Activated naive CD8-positive, alpha-beta T cell treated with anti-CD3 and anti-CD28 coated beads, Interleukin-2, amount 50 U/mL, for 24 hours (primary cell): ENCODE measurements at regions not wholly inside any gene's neighbourhood (a gene's known extent, or its start where the extent isn't known, plus 50 kb on each side); places are given as distances from the start of the nearest gene placed in this dataset.

Experiments used
- ATAC-seq: fragments of 150-1000 bp; cut with Tn5 transposase; one replicate; pipeline ENCODE4 v1.10.0; 2021
- DNase-seq: peaks from one replicate; pipeline ENCODE4 v3.0.0; 2021
- H3K27ac Mint-ChIP-seq: one replicate; pipeline ENCODE4 v1.8.0; 2021; ENCODE audit warnings: mild to moderate bottlenecking, mixed read lengths
- H3K27me3 Mint-ChIP-seq: one replicate; pipeline ENCODE4 v1.8.0; 2021; ENCODE audit warnings: mixed read lengths
- H3K36me3 Mint-ChIP-seq: one replicate; pipeline ENCODE4 v1.8.0; 2021; ENCODE audit warnings: low read depth, mixed read lengths
- H3K4me1 Mint-ChIP-seq: one replicate; pipeline ENCODE4 v1.8.0; 2021; ENCODE audit warnings: mixed read lengths
- H3K4me3 Mint-ChIP-seq: one replicate; pipeline ENCODE4 v1.8.0; 2021; ENCODE audit warnings: mild to moderate bottlenecking, moderate library complexity, mixed read lengths
- H3K9me3 Mint-ChIP-seq: one replicate; pipeline ENCODE4 v1.8.0; 2021; ENCODE audit warnings: mixed read lengths

- no peak for ATAC-seq
- no peak overlapping the region for H3K27ac Mint-ChIP-seq
- no peaks in the 10 kb centered on the region for H3K4me1 Mint-ChIP-seq
- H3K36me3 Mint-ChIP-seq: no peaks in the 10 kb centered on the region
- DNase-seq: no peak
- no peaks in the 10 kb centered on the region for H3K27me3 Mint-ChIP-seq
- H3K9me3 Mint-ChIP-seq: peaks cover 15% of the 10 kb centered on the region
- no peak overlapping the region for H3K4me3 Mint-ChIP-seq
Measured at GRCh38 chr4:187232796-187233195, 509.1 kb upstream of the FAT1 start.

GRCh38 chr4:187235456-187236170 is 512.0 kb upstream of the FAT1 start:
- H3K4me3 Mint-ChIP-seq: no peak overlapping the region
- no peaks in the 10 kb centered on the region for H3K27me3 Mint-ChIP-seq
- H3K36me3 Mint-ChIP-seq: no peaks in the 10 kb centered on the region
- no peak for DNase-seq
- H3K27ac Mint-ChIP-seq: no peak overlapping the region
- peaks cover 7% of the 10 kb centered on the region for H3K9me3 Mint-ChIP-seq
- H3K4me1 Mint-ChIP-seq: no peaks in the 10 kb centered on the region
- no peak for ATAC-seq

GRCh38 chr4:187236209-187236890 is 512.7 kb upstream of the FAT1 start:
- DNase-seq: no peak
- Mint-ChIP-seq H3K36me3 (no peaks in the 10 kb centered on the region), H3K27ac (no peak overlapping the region)

GRCh38 chr4:187238646-187239045 is 515.0 kb upstream of the FAT1 start:
- DNase-seq (no peak), ATAC-seq (no peak)
- Mint-ChIP-seq H3K27me3 (no peaks in the 10 kb centered on the region), H3K9me3 (peaks cover 11% of the 10 kb centered on the region), H3K4me1 (no peaks in the 10 kb centered on the region), H3K27ac (no peak overlapping the region), H3K36me3 (no peaks in the 10 kb centered on the region), H3K4me3 (no peak overlapping the region)

More at GRCh38 chr4:187236209-187236890, 512.7 kb upstream of the FAT1 start:
- H3K9me3 Mint-ChIP-seq: peaks cover 7% of the 10 kb centered on the region
- no peaks in the 10 kb centered on the region for H3K27me3 Mint-ChIP-seq
- H3K4me1 Mint-ChIP-seq: no peaks in the 10 kb centered on the region
- ATAC-seq: no peak
- no peak overlapping the region for H3K4me3 Mint-ChIP-seq

- Mint-ChIP-seq H3K36me3 (no peaks in the 10 kb centered on the region), H3K9me3 (peaks cover 14% of the 10 kb centered on the region), H3K27ac (no peak overlapping the region), H3K27me3 (no peaks in the 10 kb centered on the region), H3K4me3 (no peak overlapping the region), H3K4me1 (no peaks in the 10 kb centered on the region)
- no peak for ATAC-seq
- no peak for DNase-seq
Measured at GRCh38 chr4:187251896-187252295, 528.2 kb upstream of the FAT1 start.

- Mint-ChIP-seq H3K4me3 (no peak overlapping the region), H3K4me1 (no peaks in the 10 kb centered on the region)
- no peak for ATAC-seq
Measured at GRCh38 chr4:187256897-187257296, 533.2 kb upstream of the FAT1 start.

GRCh38 chr4:187258651-187259401 is 535.2 kb upstream of the FAT1 start:
- H3K36me3 Mint-ChIP-seq: no peaks in the 10 kb centered on the region
- H3K27me3 Mint-ChIP-seq: no peaks in the 10 kb centered on the region
- no peak overlapping the region for H3K4me3 Mint-ChIP-seq
- DNase-seq (no peak), ATAC-seq (no peak)
- peaks cover 15% of the 10 kb centered on the region for H3K9me3 Mint-ChIP-seq
- no peak overlapping the region for H3K27ac Mint-ChIP-seq
- H3K4me1 Mint-ChIP-seq: no peaks in the 10 kb centered on the region

More at GRCh38 chr4:187256897-187257296, 533.2 kb upstream of the FAT1 start:
- no peaks in the 10 kb centered on the region for H3K36me3 Mint-ChIP-seq
- no peaks in the 10 kb centered on the region for H3K27me3 Mint-ChIP-seq
- no peak for DNase-seq
- peaks cover 20% of the 10 kb centered on the region for H3K9me3 Mint-ChIP-seq
- H3K27ac Mint-ChIP-seq: no peak overlapping the region

GRCh38 chr4:187268940-187269339 is 545.3 kb upstream of the FAT1 start:
- DNase-seq (no peak), ATAC-seq (no peak)
- Mint-ChIP-seq H3K9me3 (peaks cover 5% of the 10 kb centered on the region), H3K36me3 (no peaks in the 10 kb centered on the region), H3K4me3 (no peak overlapping the region), H3K4me1 (no peaks in the 10 kb centered on the region), H3K27me3 (no peaks in the 10 kb centered on the region), H3K27ac (no peak overlapping the region)

GRCh38 chr4:187270154-187270553 is 546.5 kb upstream of the FAT1 start:
- Mint-ChIP-seq H3K27ac (no peak overlapping the region), H3K4me3 (no peak overlapping the region), H3K36me3 (no peaks in the 10 kb centered on the region), H3K27me3 (no peaks in the 10 kb centered on the region), H3K9me3 (peaks cover 5% of the 10 kb centered on the region), H3K4me1 (no peaks in the 10 kb centered on the region)
- DNase-seq (no peak), ATAC-seq (no peak)

GRCh38 chr4:187271848-187272247 is 548.2 kb upstream of the FAT1 start:
- ATAC-seq: no peak
- Mint-ChIP-seq H3K4me3 (no peak overlapping the region), H3K4me1 (no peaks in the 10 kb centered on the region), H3K36me3 (no peaks in the 10 kb centered on the region), H3K27ac (no peak overlapping the region), H3K9me3 (no peaks in the 10 kb centered on the region), H3K27me3 (no peaks in the 10 kb centered on the region)
- no peak for DNase-seq

- Mint-ChIP-seq H3K27ac (no peak overlapping the region), H3K27me3 (no peaks in the 10 kb centered on the region), H3K4me1 (no peaks in the 10 kb centered on the region), H3K4me3 (no peak overlapping the region), H3K36me3 (no peaks in the 10 kb centered on the region), H3K9me3 (peaks cover 8% of the 10 kb centered on the region)
- ATAC-seq (no peak), DNase-seq (no peak)
Measured at GRCh38 chr4:187274153-187274552, 550.5 kb upstream of the FAT1 start.

- H3K9me3 Mint-ChIP-seq: peaks cover 13% of the 10 kb centered on the region
- H3K36me3 Mint-ChIP-seq: no peaks in the 10 kb centered on the region
- DNase-seq: no peak
Measured at GRCh38 chr4:187276736-187277408, 553.2 kb upstream of the FAT1 start.

GRCh38 chr4:187283201-187283955 is 559.7 kb upstream of the FAT1 start:
- Mint-ChIP-seq H3K4me1 (no peaks in the 10 kb centered on the region), H3K9me3 (peaks cover 23% of the 10 kb centered on the region), H3K27ac (no peak overlapping the region), H3K36me3 (no peaks in the 10 kb centered on the region), H3K4me3 (no peak overlapping the region), H3K27me3 (no peaks in the 10 kb centered on the region)
- ATAC-seq: no peak
- no peak for DNase-seq

More at GRCh38 chr4:187276736-187277408, 553.2 kb upstream of the FAT1 start:
- Mint-ChIP-seq H3K4me1 (no peaks in the 10 kb centered on the region), H3K4me3 (no peak overlapping the region), H3K27ac (no peak overlapping the region), H3K27me3 (no peaks in the 10 kb centered on the region)
- ATAC-seq: no peak

GRCh38 chr4:187286525-187286924 is 562.9 kb upstream of the FAT1 start:
- H3K4me1 Mint-ChIP-seq: no peaks in the 10 kb centered on the region
- no peak overlapping the region for H3K4me3 Mint-ChIP-seq
- ATAC-seq (no peak), DNase-seq (no peak)
- H3K27me3 Mint-ChIP-seq: no peaks in the 10 kb centered on the region
- H3K9me3 Mint-ChIP-seq: peaks cover 26% of the 10 kb centered on the region
- no peaks in the 10 kb centered on the region for H3K36me3 Mint-ChIP-seq
- no peak overlapping the region for H3K27ac Mint-ChIP-seq
